GM13976 (cell line): ENCODE measurements at regions not wholly inside any gene's neighbourhood (a gene's known extent, or its start where the extent isn't known, plus 50 kb on each side); places are given as distances from the start of the nearest gene placed in this dataset.

Source experiments
- DNase-seq: peaks from one replicate; pipeline ENCODE4 v3.0.0; 2012; ENCODE audit warnings: low spot score
- in situ Hi-C: fragments of 300-500 bp; cut with MboI; formaldehyde crosslinking; loops from one replicate; pipeline ENCODE4 v1.12.0; 2022; ENCODE audit warnings: low sequenced_read_pairs, mixed read lengths, inconsistent platforms; ENCODE audit not compliant: unreplicated experiment
- TF ChIP-seq, protein P1 (sequence below): IDR thresholded peaks from 2 replicates; pipeline ENCODE4 v1.5.1; 2012; ENCODE audit warnings: borderline replicate concordance, mild to moderate bottlenecking; ENCODE audit not compliant: insufficient read depth; ENCODE audit errors: extremely low read depth, missing control alignments, control extremely low read depth

GRCh38 chr4:59630235-59630634 is 1569.9 kb upstream of the ADGRL3 start:
- TF ChIP-seq, protein P1, sequence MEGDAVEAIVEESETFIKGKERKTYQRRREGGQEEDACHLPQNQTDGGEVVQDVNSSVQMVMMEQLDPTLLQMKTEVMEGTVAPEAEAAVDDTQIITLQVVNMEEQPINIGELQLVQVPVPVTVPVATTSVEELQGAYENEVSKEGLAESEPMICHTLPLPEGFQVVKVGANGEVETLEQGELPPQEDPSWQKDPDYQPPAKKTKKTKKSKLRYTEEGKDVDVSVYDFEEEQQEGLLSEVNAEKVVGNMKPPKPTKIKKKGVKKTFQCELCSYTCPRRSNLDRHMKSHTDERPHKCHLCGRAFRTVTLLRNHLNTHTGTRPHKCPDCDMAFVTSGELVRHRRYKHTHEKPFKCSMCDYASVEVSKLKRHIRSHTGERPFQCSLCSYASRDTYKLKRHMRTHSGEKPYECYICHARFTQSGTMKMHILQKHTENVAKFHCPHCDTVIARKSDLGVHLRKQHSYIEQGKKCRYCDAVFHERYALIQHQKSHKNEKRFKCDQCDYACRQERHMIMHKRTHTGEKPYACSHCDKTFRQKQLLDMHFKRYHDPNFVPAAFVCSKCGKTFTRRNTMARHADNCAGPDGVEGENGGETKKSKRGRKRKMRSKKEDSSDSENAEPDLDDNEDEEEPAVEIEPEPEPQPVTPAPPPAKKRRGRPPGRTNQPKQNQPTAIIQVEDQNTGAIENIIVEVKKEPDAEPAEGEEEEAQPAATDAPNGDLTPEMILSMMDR = no peak
- in situ Hi-C loops = no loop called here
- DNase-seq = no peak

- TF ChIP-seq, protein P1 = no peak
- in situ Hi-C loops = no loop called here
- no peak for DNase-seq
Measured at GRCh38 chr4:59630922-59631321, 1569.2 kb upstream of the ADGRL3 start.

GRCh38 chr4:59637596-59637995 is 1562.5 kb upstream of the ADGRL3 start:
- in situ Hi-C loops = no loop called here
- TF ChIP-seq, protein P1 = no peak
- no peak for DNase-seq

GRCh38 chr4:59643682-59644081 is 1556.4 kb upstream of the ADGRL3 start:
- in situ Hi-C loops = no loop called here
- TF ChIP-seq, protein P1 = no peak
- no peak for DNase-seq

GRCh38 chr4:59644765-59645164 is 1555.4 kb upstream of the ADGRL3 start:
- in situ Hi-C loops = no loop called here
- no peak for DNase-seq
- TF ChIP-seq, protein P1 = no peak

DNA sequence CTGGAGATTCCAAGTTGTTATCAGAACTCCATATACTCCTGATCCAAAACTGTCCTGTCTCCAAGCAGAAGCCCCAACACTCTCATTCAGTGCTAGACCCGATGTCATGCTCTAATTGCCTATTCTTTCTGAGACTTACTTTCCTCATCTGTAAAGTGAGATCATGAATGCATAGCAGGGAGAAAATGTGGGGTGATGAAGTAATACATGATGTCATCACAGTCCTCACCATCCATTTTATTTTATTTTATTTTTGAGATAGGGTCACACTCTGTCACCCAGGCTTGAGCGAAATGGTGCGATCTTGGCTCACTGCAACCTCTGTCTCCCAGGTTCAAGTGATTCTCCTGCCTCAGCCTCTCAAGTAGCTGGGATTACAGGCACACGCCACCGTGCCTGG is 1554.0 kb upstream of the ADGRL3 start:
- in situ Hi-C loops = no loop called here
- no peak for DNase-seq
- TF ChIP-seq, protein P1 = no peak

DNA sequence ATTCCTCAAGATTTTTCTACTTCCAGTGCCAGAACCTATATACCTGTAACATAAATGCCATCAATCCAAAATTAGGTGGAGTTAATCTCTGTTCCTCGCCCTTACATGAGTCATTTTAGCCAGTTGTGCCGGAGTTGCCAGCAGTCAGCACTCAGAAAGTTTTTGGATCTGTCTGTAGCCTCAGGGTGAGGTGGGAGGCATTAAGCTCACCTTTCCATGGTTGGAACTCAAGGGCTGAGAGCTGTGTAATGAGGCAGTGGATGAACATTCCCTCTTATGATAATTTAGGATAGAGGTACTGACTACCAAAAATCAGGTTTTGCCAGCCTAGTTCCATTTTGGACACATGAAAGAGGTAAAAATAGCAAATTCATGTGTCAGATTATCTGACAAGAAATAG is 1553.1 kb upstream of the ADGRL3 start:
- no peak for DNase-seq
- TF ChIP-seq, protein P1 = no peak
- in situ Hi-C loops = no loop called here
